Middle frontal gyrus (tissue), 1 donor: ENCODE measurements at regions not wholly inside any gene's neighbourhood (a gene's known extent, or its start where the extent isn't known, plus 50 kb on each side); places are given as distances from the start of the nearest gene placed in this dataset.

Source experiments
- DNase-seq: peaks from one replicate; pipeline ENCODE4 v3.0.0-alpha.2; 2015; ENCODE audit warnings: low spot score; ENCODE audit errors: extremely low spot score

DNA sequence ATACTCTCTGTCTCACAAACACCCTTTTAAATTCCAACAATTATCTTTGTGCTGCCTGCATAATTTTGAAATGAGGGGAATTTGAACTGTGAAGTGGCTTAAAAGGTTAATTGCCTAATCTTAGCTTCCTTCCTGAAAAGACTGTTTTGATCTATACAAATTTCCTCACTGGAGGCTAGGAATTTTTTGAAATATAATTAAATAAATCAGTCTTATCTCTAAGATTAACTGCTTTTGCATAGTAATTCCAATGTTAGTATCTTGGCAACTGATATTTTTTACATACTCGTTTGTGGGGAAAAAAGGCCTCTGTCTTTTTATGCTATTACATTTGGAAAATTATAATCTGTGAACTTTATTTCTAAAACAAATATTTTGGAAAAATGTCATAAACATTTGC lies 498.5 kb downstream of the TMTC2 start:
- no peak for DNase-seq
